ENCODE measurements at regions not wholly inside any gene's neighbourhood (a gene's known extent, or its start where the extent isn't known, plus 50 kb on each side); places are given as distances from the start of the nearest gene placed in this dataset.

DNA sequence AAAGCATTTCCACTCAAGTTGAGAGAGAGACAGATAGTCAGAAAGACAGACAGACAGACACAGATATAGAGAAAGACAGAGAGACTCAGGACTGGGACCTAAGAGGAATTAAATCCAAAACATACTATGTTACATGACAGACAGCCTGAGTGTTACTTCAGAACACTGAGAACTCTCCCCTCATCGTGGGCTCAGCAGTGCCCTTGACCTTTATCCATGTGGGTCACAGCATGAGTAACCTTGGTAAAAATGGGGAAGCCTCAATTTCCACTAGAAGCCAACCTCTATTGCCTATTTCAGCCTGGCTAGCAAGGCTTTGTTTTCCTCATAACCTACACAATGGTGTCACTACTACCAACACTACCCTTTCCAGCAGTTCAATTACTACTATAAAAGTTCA lies 81.9 kb upstream of the TRABD2B start:
- TF ChIP-seq ZNF274 (IDR thresholded peaks at IDR 0.05; ENCODE audit: low read depth, low read length) (no peak), SUZ12 (IDR thresholded peaks at IDR 0.05; ENCODE audit: extremely low read depth, insufficient read depth, insufficient read length) (no peak)
